Stimulated activated CD4-positive, alpha-beta T cell treated with anti-CD3 and anti-CD28 coated beads, Interleukin-2, amount 100 ng/mL, for 48 hours (primary cell): ENCODE measurements at regions not wholly inside any gene's neighbourhood (a gene's known extent, or its start where the extent isn't known, plus 50 kb on each side); places are given as distances from the start of the nearest gene placed in this dataset.

Experiments
- DNase-seq, 2 donors: peaks; one replicate each; pipeline ENCODE4 v3.0.0-alpha.2; 2020

DNA sequence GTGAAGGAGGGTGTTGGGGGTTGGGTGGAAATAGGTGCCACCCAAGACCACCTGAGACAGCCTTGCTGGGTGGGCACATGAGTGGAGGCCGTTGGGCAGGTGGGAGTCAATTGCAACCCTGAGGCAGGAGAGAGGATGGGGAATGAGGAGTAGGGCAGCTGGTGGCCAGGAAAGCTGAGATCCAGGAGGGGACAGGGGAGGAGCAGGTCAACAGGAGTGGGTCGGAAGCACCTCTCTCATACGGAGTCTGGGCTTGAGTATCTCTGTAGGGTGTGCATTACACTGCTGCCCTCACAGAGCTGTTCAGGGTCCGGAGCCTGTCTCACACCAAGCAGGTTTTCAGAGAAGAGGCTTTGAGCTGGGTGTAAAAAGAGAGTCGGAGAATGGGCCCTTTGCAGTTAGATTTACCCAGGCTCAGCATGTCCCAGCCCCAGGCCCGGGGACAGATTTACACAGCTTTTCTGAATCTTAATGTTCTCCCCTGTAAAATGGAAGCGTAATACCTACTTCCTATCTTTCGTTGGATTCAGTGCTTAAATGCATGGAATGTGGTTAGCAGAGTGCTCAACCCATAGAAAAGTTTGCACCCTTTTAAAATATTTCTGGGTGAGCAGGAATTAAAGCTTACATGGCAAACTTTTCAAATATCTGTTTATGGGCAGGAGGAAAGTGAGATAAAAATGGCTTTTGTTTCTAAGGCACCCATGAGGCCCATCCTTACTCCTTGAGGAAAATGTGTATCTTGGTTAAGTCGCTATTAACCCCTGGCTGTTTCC, 144.0 kb upstream of the MYCN start:
- DNase-seq: no peak

DNA sequence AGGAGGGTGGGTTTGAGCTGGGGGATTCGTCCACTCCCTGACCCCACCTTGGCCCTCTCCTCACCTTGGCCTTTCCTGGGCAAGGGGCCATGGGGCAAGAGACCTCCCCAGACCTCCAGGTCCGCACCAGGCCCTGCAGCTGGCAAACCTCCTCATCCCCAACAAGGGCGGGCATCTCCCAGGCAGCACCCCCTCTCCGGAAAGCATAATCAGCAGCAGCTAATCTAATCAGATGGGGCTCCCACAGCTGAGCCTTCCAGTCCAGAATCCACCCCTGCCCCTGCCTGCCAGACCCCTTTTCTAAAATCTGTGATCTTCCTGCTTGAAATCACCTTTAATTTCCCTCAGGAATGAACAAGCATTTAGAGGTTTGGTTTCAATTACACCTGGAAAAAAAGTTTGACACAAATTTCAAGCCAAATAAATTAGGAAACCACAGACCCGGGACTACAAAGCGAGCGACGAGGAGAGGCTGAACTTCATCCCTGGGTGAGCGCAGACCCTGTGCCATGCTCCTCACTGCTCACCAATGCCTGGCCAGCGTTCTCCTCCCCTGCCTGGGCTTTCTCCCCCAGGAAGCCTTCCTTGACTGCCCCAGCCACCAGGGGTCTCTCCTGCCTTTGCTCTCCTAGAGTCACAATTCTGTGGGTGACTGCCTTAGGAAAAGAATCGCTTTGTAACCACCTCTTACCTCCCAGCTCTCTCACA, 143.0 kb upstream of the MYCN start:
- no peak for DNase-seq

DNA sequence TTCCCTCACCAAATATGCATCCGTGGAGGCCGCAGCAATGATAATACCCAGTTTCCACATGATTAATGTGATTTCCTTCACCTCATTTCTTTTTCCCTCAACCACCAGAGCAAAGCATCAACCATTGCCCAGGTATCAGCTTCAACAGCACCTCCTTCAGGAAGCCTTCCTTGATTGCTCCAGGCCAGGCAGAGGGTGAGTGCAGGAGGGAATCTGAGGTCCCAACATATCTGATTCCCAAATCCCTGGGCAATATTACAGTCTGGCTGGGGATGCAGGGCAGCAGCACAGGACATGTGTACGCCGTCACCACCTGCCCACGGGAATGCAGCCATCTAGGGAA, 142.4 kb upstream of the MYCN start:
- no peak for DNase-seq

DNA sequence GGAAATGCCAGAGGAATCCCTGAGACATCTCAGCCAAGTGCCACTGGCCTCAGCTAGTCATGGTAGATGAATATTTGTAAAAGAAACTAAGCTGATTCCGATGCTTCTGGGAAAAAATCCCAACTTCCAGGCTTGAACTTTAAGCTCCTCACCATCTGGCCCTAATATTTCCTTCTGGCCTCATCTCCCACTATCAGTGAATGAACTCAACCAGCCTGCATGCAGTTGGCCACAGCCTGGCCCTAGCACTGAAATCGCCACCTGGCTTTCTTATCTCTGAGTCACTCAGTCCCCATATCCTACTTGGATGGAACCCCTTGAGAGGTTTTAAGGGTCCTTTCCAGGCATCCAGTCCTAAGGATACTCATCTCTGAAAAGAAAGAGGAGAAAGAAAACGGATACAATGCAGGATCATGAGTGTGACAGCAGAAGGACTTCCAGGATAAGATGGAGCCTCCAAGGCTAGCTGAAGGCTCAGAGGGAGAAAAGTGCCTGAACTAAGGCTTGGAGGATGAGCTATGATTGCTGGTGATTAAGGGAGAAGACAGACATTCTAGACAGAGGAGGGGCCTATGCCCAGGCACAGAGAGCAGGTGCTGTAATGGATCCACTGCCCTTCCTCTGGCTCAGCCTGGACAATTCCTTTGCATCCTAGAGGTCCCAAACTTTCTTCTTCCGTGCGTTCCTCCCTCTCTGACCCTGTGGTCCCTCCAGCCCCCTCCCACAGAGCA, 141.5 kb upstream of the MYCN start:
- DNase-seq: no peak

DNA sequence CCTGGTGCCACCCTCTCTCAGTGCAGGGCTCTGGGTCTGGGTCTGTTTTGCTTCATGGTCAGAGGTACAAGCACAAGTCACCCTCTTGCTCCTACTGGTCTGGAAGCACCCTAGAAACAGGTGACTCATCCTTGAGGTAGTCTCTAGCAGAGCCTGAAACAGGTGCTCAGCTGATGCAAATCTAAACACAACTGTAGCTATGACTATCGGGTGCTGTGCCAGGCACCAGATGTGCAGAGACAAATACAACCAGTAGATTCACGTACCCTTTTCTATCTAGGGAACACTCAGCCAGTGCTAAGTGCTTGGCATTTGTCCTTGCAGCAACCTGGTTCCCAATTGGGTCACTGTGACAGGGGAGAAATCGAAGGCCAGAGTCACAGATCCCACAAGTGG, 140.9 kb upstream of the MYCN start:
- no peak for DNase-seq

DNA sequence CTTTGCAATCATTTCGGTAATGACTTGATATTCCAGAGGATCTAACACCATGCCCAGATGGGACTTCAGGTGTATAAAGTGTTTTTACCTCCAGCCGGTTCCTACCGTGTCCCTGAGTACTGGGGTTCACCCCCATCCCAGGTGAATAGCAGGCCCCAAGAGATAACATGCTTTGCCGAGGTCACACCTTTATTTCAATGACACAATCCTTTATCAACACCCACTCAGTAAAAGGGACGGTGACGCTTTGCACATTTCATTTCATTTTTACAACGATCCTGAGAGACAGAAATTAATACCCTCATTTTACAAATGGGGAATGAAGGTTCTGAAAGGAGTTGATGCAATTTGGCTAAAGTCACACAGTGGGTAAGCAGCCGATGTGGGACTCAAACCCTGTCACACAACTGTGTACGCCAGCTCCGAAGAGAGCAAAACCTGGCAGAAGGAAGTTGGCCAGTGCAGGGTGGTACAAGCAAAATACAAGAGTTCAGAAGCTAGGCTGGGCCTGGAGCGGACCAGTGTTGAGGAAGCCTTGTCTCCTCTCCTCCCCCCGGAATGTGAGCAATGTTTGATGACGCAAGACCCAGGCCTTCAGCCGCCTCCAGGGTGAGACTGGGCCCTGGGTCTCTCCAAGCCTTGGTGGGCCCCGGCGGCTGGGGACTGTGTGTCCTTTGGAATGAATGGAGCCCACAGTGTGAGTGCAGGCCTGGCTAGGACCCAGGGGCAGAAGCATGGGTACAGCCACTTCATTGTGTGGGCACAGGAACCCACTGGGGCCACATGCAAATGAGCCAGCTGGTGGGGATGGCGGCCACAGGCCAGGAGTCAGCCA, 139.6 kb upstream of the MYCN start:
- no peak for DNase-seq

DNA sequence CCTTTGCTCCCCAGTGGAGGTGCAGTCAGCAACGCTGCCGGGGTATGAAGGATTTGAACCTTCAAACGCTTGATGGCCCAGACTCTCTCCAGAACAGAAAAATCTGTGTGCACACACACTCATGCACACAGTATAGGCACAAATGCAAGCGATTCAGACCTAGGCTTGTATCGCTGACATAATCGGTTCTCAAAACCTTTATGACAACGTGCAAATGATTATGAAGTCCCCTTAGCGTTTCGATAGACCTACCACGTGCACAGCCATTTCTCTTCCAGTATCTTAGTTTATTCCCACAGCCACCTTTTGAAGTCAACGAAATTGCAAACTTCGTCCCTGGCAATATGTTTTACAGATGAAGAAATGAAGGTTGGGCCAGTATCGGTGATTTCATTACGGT, 138.9 kb upstream of the MYCN start:
- DNase-seq: no peak

DNA sequence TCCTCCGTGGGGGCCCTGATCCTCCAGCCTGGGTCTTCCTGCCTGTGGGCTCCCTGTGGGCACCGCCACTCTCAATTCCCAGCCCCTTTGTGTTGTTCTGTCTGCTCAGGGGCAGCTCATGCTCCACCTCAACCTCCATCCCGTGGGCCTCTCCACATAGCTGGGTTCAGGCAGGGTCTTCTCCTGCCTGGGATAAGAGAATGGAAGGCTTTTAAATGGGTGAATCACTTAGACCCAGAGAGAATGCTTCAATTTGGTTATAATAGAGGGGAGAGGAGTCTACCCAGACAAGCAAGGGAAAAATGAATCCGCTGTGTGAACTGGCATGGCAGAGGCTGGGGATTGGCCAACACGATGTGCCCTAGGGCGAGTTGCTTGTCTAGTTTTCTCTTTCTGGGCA, 138.4 kb upstream of the MYCN start:
- no peak for DNase-seq

DNA sequence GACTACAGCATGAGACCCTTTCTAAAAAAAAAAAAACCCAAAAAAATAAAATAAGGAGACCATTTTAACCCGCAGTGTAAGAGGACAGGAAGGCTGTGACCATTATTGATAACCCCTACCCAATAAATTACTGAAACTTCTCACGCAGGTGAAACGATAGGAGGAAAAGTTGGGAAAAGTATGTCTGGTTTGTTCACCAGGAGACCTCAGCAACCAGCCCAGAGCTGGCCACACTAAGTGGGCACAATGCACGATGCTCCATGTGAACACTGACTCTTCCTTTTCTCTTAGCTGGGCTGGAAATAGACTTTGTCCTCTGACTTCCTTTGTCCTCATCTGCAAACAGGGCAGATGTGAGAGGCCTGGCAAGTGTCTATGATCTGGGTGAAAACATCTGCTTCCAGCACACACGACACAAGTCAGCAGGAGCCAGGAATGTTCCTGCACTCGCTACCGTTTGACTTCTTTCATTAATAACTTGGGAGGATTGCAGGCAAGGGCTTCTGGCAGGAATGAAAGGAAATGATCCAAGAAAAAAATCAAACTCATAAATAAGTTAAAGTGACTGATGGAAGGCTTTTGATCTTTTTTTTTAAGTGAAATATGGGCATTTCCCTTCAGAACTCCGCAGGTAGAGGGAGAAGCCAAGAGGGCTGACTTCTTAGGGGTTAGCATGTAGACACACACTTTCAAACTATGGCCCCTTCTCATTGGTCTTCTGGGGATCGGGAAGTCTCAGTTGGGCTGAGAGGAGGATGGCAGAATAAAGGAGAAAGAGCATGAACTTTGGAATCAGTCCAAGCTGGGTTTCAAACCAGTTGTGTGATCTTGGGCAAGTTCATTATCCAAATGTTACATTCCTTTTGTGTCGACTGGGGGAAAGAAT, 137.4 kb upstream of the MYCN start:
- DNase-seq: no peak

DNA sequence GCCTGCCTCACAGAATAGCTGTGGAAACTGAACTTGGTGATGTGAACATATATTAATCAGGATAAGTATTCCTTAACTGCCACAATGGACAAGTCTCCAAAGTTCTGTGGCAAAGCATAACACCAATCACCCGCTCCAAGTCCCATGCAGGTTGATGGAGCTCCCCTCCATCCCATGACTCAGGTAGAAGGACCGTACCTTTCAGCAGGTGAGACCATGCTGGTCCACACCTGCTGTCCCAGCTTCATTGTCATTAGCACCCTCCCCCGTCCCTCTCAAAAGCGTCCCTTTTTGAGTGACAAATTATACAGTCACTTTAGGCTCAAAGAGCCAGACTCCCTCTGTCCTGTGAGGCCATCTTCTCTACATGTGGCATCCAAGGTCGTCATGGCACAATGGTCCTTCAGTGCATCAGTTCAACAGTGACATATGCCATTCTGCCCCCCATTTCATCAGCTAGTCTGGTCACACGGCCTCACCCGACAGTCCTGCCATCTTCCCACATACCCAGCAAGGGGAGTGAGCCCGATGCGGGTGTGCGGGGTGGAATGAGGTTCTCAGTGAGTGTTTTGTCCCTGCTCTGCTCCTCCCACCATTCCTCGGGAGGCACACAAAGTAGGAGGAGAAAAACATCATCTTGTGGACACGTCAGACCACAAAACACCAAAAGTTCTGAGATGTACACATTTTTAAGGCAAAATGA, 136.7 kb upstream of the MYCN start:
- DNase-seq: no peak

DNA sequence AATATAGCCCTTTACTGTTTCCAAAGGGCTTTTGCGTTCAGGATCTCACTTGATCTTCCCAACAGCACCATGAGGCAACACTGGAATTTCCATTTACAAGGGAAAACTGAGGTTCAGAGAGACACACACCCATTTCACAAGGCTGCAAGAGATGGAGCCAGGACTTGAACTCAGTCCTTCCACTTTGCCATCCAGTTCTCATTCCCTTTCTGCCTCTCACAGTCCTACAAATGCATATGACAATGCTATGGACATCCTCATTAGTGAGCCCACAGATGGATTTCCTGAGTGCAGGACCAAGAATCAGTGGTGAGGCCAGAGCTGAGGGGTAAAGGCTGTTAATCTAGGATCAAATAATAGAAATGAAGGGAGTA, 136.1 kb upstream of the MYCN start:
- no peak for DNase-seq

DNA sequence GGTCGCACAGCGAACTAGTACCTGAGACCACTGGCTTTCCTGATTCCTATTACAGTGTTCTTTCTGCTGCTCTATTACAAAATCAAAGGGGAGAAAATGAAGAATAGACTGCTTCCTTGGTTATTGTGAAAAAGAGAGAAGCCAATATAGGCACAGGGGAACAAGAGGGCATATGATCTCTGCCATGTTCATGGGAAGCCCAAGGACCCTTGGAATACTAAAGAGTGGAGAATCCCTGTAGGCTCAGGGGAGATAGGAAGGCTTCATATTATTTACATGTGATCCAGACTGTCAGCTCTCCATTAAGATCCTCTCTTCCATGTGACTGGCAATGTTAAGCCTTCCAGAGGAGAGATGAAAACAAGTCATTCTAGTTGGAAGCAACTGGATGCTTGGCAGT, 135.7 kb upstream of the MYCN start:
- DNase-seq: no peak

DNA sequence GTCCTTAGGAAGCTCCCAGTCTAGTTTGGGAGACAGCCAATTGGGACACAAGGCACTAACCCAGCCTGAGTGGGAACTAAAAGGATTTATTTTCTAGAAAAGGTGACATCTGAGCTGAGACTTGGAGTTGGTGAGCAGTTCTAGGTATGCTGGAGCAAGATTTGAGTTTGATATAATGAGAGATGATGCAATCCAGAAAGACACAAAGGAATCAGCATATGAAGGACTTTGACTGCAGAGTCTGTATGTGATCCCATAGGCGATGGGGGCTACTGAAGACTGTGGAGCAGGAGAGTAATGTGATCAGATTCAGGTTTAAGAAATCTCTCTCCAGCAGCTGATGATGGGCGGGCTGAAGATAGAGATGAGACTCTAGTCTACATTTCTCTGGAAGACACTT, 135.1 kb upstream of the MYCN start:
- DNase-seq: no peak

DNA sequence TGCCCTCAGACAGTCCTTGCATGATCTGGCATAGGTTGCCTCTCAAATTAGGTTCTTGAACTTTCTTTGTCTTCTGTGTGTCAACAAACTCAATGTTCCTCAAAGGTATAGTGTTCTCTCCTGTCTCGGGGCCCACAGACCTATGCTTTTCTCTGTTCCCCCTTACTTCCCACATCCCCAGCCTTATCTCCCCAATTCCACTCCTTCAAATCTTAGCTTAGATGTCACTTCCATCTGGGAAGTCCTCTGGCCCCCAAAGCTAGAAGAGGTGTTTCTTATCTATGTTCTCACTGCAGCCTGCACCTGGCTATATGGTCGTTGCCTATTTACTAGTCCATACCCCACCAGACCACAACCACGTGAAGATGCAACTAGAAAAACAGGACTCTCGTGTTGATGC, 134.6 kb upstream of the MYCN start:
- DNase-seq: no peak

DNA sequence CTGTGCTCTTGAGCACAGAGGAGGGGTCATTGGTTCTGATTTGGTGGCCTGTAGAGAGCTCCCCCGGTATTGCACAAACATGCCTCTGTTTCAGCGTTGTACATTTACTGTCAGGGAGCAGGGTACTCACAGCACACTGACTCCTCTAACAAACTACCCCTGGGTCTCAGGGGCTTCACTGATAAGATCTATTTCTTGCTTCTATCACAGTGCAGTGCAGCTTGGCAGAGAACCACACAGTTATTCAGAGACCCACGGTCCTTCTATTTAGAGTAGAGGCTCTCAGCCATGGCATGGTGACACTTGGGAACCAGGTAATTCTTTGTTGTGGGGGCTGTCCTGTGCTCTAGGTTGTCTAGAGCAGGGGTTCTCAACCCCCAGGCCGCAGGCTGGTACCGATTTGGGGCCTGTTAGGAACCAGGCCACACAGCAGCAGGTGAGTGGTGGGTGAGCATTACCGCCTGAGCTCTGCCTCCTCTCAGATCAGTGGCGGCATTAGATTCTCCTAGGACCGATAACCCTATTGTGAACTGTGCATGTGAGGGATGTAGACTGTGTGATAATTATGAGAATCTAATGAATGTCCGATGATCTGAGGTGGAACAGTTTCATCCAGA, 133.4 kb upstream of the MYCN start:
- no peak for DNase-seq

DNA sequence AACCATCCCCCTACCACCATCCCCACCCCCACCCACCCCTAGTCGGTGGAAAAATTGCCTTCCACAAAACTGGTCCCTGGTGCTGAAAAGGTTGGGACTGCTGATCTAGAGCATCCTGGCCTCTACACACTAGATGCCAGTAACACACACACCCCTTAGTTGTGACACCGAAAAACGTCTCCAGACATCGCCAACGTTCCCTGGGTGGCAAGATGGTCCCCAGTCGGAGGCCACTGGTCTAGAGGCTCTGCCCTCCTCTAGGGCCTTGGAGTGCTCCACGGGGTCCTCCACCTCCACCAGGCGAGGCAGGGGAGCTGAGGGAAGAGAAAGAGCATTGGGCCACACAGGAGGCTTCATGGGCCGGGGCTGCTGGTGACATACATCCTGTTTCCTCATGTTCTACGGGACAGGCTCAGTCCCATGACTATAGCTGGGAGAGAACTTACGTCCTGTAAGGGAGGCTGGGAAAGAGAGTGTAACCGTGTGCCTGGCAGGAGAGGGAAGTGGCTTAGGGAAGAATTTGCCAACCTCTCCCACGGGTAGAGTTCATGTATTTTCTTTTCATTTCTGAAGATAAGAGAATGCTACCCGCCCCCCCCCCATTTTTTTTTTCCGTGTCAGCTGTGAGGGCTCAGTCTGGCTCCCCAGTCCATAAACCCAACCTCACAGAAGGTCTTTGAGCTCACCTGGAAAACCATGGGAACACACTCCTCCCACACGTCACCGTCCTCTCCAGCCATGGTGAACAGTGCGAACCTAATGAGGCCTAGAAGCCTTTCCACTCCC, 132.7 kb upstream of the MYCN start:
- no peak for DNase-seq

DNA sequence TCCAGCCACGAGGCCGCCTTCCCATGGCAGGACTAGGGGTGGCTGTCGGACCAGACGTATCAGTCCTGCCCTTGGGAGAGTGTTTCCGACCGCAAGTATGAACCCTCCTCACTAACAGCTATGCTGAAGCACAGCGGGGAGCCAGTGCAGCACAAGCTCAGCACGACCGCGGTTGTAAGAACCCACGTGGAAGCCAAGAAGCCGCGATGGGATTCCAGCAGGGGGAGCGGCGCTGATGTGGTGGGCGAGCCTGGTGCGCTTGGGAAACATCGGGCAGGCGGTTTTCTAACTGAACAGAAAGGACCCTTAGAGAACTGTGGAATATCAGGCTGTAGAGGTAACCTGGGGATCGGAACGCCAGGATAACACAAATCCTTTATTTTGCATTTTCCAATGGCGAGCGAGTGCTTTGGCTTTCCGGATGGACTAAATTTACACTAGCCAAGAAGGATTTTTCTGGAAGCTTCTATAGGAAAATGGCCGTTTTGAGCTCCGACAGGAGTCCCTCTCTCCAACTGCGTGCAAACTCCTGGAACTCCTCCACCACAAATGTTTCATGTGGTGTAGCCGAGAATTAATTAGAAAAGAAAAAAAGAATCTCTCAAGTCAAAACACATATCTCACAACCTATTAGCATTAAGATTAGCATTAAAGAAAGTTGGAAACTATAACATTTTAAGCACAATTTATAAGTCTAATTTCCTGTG, 132.0 kb upstream of the MYCN start:
- DNase-seq: no peak

DNA sequence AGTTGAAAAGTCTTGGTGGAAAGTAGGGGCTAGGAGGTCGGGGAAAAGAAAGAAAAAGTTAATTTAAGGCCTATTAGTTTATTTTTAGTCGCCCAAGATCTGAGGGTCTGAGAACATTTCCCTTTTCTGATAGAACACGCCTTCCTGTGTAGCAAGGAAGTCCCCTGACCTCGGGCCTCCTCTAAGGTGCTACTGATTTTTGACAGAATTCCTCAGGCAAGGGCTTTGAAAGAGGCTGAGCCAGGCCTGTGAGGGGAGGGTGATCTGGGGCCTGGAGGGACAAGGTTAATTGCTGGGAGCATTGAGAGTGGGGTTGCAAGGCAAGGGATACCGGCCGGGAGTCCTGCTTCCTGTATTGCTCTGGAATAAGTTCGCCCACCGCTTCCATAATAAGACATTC, 131.4 kb upstream of the MYCN start:
- DNase-seq: no peak

DNA sequence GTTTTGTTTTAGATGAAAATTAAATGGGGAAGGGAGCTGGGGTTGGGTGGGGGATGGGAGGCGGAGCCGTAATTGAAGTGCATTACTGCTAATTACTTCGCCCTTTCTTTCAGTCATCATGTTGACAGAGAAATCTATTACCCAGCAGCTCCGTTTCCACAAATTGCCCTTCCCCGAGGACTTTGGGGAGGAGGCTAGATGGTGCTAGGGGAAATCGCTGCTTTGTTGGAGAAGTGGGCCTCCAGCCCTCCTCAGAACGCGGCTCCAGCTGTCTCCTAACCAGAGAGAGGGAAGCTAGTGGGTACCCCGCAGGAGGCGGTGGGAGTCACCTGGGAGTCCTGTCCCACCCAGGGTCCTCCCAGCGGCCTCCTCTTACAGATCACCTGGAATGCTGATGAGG, 130.9 kb upstream of the MYCN start:
- no peak for DNase-seq
